ENCODE measurements at regions not wholly inside any gene's neighbourhood (a gene's known extent, or its start where the extent isn't known, plus 50 kb on each side); places are given as distances from the start of the nearest gene placed in this dataset.

- H3K4me3 ChIP-seq: no peak overlapping the region
- WGBS, 2 donors: 54 to 58% methylated on average over 7 of the region's 7 CpGs
- TF ChIP-seq POLR2AphosphoS5 (IDR thresholded peaks at IDR 0.05): no peak
- TF ChIP-seq EP300 (IDR thresholded peaks at IDR 0.05): no peak
- no peak for TF ChIP-seq POLR2A (IDR thresholded peaks at IDR 0.05)
- TF ChIP-seq CTCF (IDR thresholded peaks at IDR 0.05): no peak
- no peaks in the 10 kb centered on the region for H3K36me3 ChIP-seq
- intact Hi-C loops (cut with DNase I): no loop called here
- no peak overlapping the region for H3K27ac ChIP-seq
- no peaks in the 10 kb centered on the region for H3K9me3 ChIP-seq
- no peaks in the 10 kb centered on the region for H3K4me1 ChIP-seq
- no peak for DNase-seq
- no peaks in the 10 kb centered on the region for H3K27me3 ChIP-seq
Observed at GRCh38 chr2:16765356-16765755, 99.7 kb upstream of the CYRIA start.

GRCh38 chr2:16764487-16764886, 98.9 kb upstream of the CYRIA start:
- 83 to 85% methylated on average over 4 of the region's 4 CpGs for WGBS, 2 donors
- no peaks in the 10 kb centered on the region for H3K9me3 ChIP-seq
- DNase-seq: no peak
- no peak overlapping the region for H3K4me3 ChIP-seq
- no peak overlapping the region for H3K27ac ChIP-seq
- H3K4me1 ChIP-seq: no peaks in the 10 kb centered on the region
- H3K27me3 ChIP-seq: no peaks in the 10 kb centered on the region
- TF ChIP-seq POLR2A (IDR thresholded peaks at IDR 0.05) (no peak), POLR2AphosphoS5 (IDR thresholded peaks at IDR 0.05) (no peak), EP300 (IDR thresholded peaks at IDR 0.05) (no peak), CTCF (IDR thresholded peaks at IDR 0.05) (no peak)
- intact Hi-C loops (cut with DNase I): no loop called here
- H3K36me3 ChIP-seq: no peaks in the 10 kb centered on the region

GRCh38 chr2:16763493-16763899, 97.9 kb upstream of the CYRIA start:
- no peak for DNase-seq
- TF ChIP-seq POLR2A (IDR thresholded peaks at IDR 0.05) (no peak), CTCF (IDR thresholded peaks at IDR 0.05) (no peak), POLR2AphosphoS5 (IDR thresholded peaks at IDR 0.05) (no peak), EP300 (IDR thresholded peaks at IDR 0.05) (no peak)
- H3K4me1 ChIP-seq: no peaks in the 10 kb centered on the region
- H3K27me3 ChIP-seq: no peaks in the 10 kb centered on the region
- H3K36me3 ChIP-seq: no peaks in the 10 kb centered on the region
- intact Hi-C loops (cut with DNase I): no loop called here
- no peaks in the 10 kb centered on the region for H3K9me3 ChIP-seq
- no peak overlapping the region for H3K4me3 ChIP-seq
- WGBS, 2 donors: 55 to 66% methylated on average over 4 of the region's 4 CpGs
- H3K27ac ChIP-seq: no peak overlapping the region

- no peaks in the 10 kb centered on the region for H3K9me3 ChIP-seq
- 53 to 81% methylated on average over 2 of the region's 2 CpGs for WGBS, 2 donors
- H3K4me3 ChIP-seq: no peak overlapping the region
- no peak for TF ChIP-seq POLR2A (IDR thresholded peaks at IDR 0.05)
- TF ChIP-seq CTCF (IDR thresholded peaks at IDR 0.05): no peak
- TF ChIP-seq EP300 (IDR thresholded peaks at IDR 0.05): no peak
- no peak for TF ChIP-seq POLR2AphosphoS5 (IDR thresholded peaks at IDR 0.05)
- intact Hi-C loops (cut with DNase I): no loop called here
- DNase-seq: no peak
- H3K27me3 ChIP-seq: no peaks in the 10 kb centered on the region
- H3K36me3 ChIP-seq: no peaks in the 10 kb centered on the region
- H3K4me1 ChIP-seq: no peaks in the 10 kb centered on the region
- no peak overlapping the region for H3K27ac ChIP-seq
Observed at GRCh38 chr2:16763056-16763455, 97.4 kb upstream of the CYRIA start.

GRCh38 chr2:16760426-16760825, 94.8 kb upstream of the CYRIA start:
- TF ChIP-seq EP300 (IDR thresholded peaks at IDR 0.05) (no peak), POLR2A (IDR thresholded peaks at IDR 0.05) (no peak), CTCF (IDR thresholded peaks at IDR 0.05) (no peak), POLR2AphosphoS5 (IDR thresholded peaks at IDR 0.05) (no peak)
- intact Hi-C loops (cut with DNase I): no loop called here
- Histone ChIP-seq H3K27ac (no peak overlapping the region), H3K27me3 (no peaks in the 10 kb centered on the region), H3K9me3 (no peaks in the 10 kb centered on the region), H3K4me3 (no peak overlapping the region), H3K4me1 (peaks cover 0 to 6% (median 0%) of the 10 kb centered on the region in 4 donors), H3K36me3 (no peaks in the 10 kb centered on the region)
- WGBS, 2 donors: 15 to 51% methylated on average over 3 of the region's 3 CpGs
- no peak for DNase-seq

Data from sigmoid colon (tissue), 6 donors.